Right lobe of liver (tissue), 6 donors: ENCODE measurements at regions not wholly inside any gene's neighbourhood (a gene's known extent, or its start where the extent isn't known, plus 50 kb on each side); places are given as distances from the start of the nearest gene placed in this dataset.
"Not testable (repeated sequence)": the region's sequence is repeated elsewhere in the genome, so short reads cannot be mapped to it uniquely, and the experiment has no call there.

Experiments used
- ATAC-seq, 4 donors: fragments of 200-7000 bp; cut with Tn5 transposase; one replicate each; pipeline ENCODE4 v1.9.1; 2020; ENCODE audit warnings: mild to moderate bottlenecking in 4 of 4, moderate library complexity in 4 of 4
- DNase-seq, 3 donors: peaks; one replicate each; pipeline ENCODE4 v3.0.0-alpha.2; 2020
- H3K27ac ChIP-seq, 3 donors: fragments of 200-600 bp; one replicate each; pipeline ENCODE4 v1.8.0; 2022
- H3K27me3 ChIP-seq, 2 donors: fragments of 200-600 bp; one replicate each; pipeline ENCODE4 v1.8.0; 2022
- H3K36me3 ChIP-seq, 4 donors: fragments of 200-600 bp; sonication (generic) in 1 of 4; one replicate each; pipeline versions ENCODE4 v1.5.1 to v1.8.0; 2017 to 2022; ENCODE audit warnings: control low read depth in 1 of 4
- H3K4me1 ChIP-seq, 4 donors: fragments of 200-600 bp; sonication (generic) in 1 of 4; one replicate each; pipeline versions ENCODE4 v1.5.1 to v1.8.0; 2017 to 2022; ENCODE audit warnings: control low read depth in 1 of 4
- H3K4me3 ChIP-seq, 3 donors: fragments of 200-600 bp; one replicate each; pipeline ENCODE4 v1.8.0; 2022
- H3K9me3 ChIP-seq, 4 donors: fragments of 200-600 bp; sonication (generic) in 1 of 4; one replicate each; pipeline versions ENCODE4 v1.5.1 to v1.8.0; 2017 to 2022; ENCODE audit warnings: control low read depth in 1 of 4
- POLR2A ChIP-seq: fragments of 450-650 bp; IDR thresholded peaks from one replicate; pipeline ENCODE4 v1.6.1; 2017; ENCODE audit warnings: antibody characterized with exemption, mild to moderate bottlenecking
- WGBS: methylation state at CpG from one replicate; pipeline ENCODE4 v1.1.6; 2018; ENCODE audit warnings: low coverage, low lambda C conversion rate; ENCODE audit not compliant: insufficient coverage; ENCODE audit errors: missing lambda C conversion rate; 5-methylcytosine and 5-hydroxymethylcytosine counted together
- intact Hi-C, 2 donors: fragments of 100-400 bp; cut with DNase I; formaldehyde crosslinking; loops; one replicate each; pipeline versions ENCODE4 v1.11.2 to v1.14.1; 2022
- TF ChIP-seq, protein P1 (sequence below), 4 donors: fragments of 200-600 bp in 3 of 4; fragments of 450-650 bp in 1 of 4; IDR thresholded peaks; one replicate each; pipeline versions ENCODE4 v1.5.1 to v1.8.0; 2016 to 2022; ENCODE audit warnings: antibody characterized with exemption in 4 of 4, mild to moderate bottlenecking in 2 of 4
- donor health status: DM: no; HTN: yes; CAD: no.
- donor health status: DM: no; HTN: no; CAD: no.
- donor health status: DM: no; HTN: no; CAD: no.
- donor health status: DM: no; HTN: yes; CAD: no.
- donor health status: DM: no; HTN: yes; CAD: no.

DNA sequence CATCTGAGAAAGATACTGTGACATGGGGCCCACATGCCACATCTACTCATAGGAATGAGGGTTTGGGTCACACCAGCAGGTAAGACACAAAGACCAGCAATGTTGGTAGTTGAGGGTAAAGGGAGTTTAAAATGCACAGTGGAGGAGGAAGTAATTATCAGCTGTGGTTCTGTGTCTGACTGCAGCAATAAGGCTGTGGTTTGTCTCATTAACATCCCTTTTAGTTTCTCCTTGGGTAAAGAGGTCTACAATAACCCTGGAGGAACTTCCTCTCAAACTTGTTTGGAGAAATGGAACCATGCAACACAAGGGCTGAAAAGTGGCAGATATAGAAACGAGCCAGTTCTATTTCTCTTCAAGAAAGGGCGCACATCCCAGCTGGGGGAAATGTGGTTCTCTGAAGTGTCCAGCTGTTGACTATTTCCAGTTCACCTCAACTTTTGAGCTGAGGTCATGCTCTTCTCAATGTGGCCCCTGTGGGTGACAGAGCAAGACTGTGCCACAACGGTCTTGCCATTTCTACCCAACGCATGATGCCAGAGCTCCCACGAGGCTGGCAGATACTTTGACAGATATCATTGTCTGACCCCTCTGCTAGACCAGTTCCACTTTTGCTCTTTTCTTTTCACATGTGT is 234.3 kb downstream of the SQOR start:
- TF ChIP-seq POLR2A = no peak
- TF ChIP-seq, protein P1, sequence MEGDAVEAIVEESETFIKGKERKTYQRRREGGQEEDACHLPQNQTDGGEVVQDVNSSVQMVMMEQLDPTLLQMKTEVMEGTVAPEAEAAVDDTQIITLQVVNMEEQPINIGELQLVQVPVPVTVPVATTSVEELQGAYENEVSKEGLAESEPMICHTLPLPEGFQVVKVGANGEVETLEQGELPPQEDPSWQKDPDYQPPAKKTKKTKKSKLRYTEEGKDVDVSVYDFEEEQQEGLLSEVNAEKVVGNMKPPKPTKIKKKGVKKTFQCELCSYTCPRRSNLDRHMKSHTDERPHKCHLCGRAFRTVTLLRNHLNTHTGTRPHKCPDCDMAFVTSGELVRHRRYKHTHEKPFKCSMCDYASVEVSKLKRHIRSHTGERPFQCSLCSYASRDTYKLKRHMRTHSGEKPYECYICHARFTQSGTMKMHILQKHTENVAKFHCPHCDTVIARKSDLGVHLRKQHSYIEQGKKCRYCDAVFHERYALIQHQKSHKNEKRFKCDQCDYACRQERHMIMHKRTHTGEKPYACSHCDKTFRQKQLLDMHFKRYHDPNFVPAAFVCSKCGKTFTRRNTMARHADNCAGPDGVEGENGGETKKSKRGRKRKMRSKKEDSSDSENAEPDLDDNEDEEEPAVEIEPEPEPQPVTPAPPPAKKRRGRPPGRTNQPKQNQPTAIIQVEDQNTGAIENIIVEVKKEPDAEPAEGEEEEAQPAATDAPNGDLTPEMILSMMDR (IDR thresholded peaks at IDR 0.05) = no peak
- Histone ChIP-seq H3K4me3 (no peak overlapping the region), H3K9me3 (no peaks in the 10 kb centered on the region), H3K4me1 (no peaks in the 10 kb centered on the region), H3K36me3 (no peaks in the 10 kb centered on the region), H3K27ac (no peak overlapping the region), H3K27me3 (no peaks in the 10 kb centered on the region)
- DNase-seq (no peak), ATAC-seq (no peak)
- intact Hi-C loops = no loop called here
- WGBS = 66% methylated on average over 5 of the region's 5 CpGs

DNA sequence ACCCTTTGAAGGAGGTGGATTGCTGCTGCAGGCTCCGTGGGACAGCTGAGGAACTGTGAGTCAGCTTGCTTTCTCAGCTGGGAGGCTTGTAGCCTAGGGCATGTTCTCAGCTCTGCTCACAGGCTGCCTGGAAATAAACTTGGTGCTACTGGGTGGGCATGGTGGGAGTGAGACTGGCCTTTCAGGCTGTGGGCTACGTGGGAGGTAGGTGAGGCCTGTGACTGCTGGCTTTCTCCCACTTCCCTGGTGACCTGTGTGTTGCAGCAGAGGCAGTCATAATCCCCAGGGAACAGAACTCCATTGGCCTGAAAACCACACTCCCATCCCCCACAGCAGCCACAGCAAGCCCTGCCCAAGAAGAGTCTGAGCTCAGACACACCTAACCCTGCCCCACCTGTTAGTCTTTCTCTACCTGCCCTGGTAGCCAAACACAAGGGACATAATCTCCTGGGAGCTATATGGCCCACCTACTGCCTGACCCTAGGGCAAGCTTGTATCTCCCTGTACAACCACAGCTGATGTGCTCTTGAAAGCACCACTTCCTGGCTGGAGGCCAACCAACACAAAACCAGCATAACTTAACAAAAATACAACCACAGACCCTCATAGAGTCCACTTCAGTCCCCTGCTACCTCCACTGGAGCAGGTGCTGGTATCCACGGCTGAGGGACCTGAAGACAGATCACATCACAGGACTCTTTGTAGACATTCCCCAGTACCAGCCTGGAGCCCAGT is 236.5 kb downstream of the SQOR start:
- DNase-seq = no peak
- Histone ChIP-seq H3K36me3 (no peaks in the 10 kb centered on the region), H3K4me1 (no peaks in the 10 kb centered on the region), H3K9me3 (no peaks in the 10 kb centered on the region), H3K4me3 (no peak overlapping the region), H3K27me3 (no peaks in the 10 kb centered on the region), H3K27ac (no peak overlapping the region)
- 62% methylated on average over 2 of the region's 3 CpGs for WGBS
- no peak for TF ChIP-seq POLR2A
- TF ChIP-seq, protein P1 (IDR thresholded peaks at IDR 0.05) = no peak
- intact Hi-C loops = no loop called here
- ATAC-seq = no peak

DNA sequence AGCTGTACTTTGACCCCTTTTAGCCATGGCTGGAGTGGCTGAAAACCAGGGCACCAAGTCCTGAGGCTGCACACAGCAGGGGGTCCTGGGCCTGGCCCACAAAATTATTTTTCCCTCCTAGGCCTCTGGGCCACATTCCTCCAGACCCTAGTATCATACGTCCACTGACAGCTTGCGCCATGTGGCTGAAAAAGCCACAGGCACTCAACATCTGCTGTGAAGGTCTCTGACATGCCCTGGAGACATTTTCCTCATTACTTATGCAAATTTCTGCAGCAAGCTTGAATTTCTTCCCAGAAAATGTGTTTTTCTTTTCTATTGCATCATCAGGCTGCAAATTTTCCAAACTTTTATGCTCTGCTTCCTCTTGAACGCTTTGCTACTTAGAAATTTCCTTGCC is 239.0 kb downstream of the SQOR start:
- no peak overlapping the region for H3K4me3 ChIP-seq

DNA sequence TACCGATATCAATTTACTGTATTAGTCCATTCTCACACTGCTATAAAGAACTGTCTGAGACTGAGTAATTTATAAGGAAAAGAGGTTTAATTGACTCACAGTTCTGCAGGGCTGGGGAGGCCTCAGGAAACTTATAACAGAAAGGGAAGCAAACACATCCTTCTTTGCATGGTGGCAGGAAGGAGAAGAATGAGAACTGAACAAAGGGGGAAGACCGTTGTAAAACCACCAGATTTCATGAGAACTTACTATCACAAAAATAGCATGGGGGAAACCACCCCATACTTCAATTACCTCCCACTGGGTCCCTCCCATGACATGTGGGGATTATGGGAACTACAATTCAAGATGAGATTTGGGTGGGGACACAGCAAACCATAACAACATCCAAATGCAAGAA is 239.7 kb downstream of the SQOR start:
- intact Hi-C loops, ATAC-seq: not testable (repeated sequence)
- 73% methylated on average over 2 of the region's 2 CpGs for WGBS

More for the DNA sequence above, 239.0 kb downstream of the SQOR start:
- no peaks in the 10 kb centered on the region for H3K36me3 ChIP-seq
- 70% methylated on average over 1 of the region's 3 CpGs for WGBS
- no peak for DNase-seq
- H3K4me1 ChIP-seq = no peaks in the 10 kb centered on the region
- intact Hi-C loops = no loop called here
- ATAC-seq = no peak
- H3K27me3 ChIP-seq = no peaks in the 10 kb centered on the region
- TF ChIP-seq, protein P1 (IDR thresholded peaks at IDR 0.05) = no peak
- TF ChIP-seq POLR2A = no peak
- no peaks in the 10 kb centered on the region for H3K9me3 ChIP-seq
- H3K27ac ChIP-seq = no peak overlapping the region

DNA sequence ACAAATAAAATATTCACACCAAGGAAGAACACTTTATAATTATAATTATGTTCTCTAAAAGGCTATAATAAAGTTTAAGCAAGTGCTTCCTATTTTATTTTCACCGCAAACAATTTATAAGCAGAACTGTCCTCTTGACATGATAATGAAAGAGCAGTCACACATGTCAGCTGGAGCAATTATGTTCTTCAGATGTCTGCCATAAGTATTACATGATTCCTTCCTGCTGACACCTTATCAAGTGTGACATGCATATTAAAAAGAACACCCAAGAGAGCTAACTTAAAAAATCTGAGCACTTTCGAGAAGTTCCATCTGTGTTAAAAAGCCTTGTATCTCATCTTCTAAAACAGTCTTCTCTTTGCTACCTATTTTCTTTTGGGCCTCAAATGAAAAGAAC is 249.5 kb downstream of the SQOR start:
- Histone ChIP-seq H3K27me3 (no peaks in the 10 kb centered on the region), H3K4me3 (no peak overlapping the region), H3K36me3 (no peaks in the 10 kb centered on the region), H3K27ac (no peak overlapping the region), H3K9me3 (no peaks in the 10 kb centered on the region), H3K4me1 (no peaks in the 10 kb centered on the region)
- no peak for DNase-seq
- intact Hi-C loops = no loop called here
- TF ChIP-seq POLR2A = no peak
- TF ChIP-seq, protein P1 (IDR thresholded peaks at IDR 0.05) = no peak
- 58% methylated on average over 2 of the region's 2 CpGs for WGBS
- ATAC-seq = no peak

More for the DNA sequence above, 239.7 kb downstream of the SQOR start:
- H3K36me3 ChIP-seq, H3K27ac ChIP-seq, DNase-seq, H3K9me3 ChIP-seq, H3K4me3 ChIP-seq, H3K27me3 ChIP-seq, H3K4me1 ChIP-seq: not testable (repeated sequence)
